ENCODE measurements at regions not wholly inside any gene's neighbourhood (a gene's known extent, or its start where the extent isn't known, plus 50 kb on each side); places are given as distances from the start of the nearest gene placed in this dataset.
"Not testable (repeated sequence)": the region's sequence is repeated elsewhere in the genome, so short reads cannot be mapped to it uniquely, and the experiment has no call there.

DNA sequence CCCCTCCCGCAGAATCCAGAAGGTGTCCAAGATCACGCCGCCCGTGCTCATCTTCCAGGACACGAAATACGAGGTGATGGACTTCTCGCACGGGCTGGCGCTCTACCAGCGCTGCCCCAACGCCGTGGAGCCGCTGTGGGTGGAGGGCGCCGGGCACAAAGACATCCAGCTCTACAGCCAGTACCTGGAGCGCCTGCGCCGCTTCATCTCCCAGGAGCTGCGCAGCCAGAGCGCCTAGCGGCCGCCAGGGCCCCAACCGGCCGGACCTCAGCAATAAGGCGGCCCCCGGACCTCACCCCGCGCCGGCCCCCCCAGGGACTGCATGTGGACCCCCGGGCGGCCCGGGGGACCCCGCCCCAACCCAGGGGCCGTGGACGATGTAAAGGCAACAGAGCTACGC, 50.5 kb upstream of the TP53TG3D start:
- TF ChIP-seq, protein P1, sequence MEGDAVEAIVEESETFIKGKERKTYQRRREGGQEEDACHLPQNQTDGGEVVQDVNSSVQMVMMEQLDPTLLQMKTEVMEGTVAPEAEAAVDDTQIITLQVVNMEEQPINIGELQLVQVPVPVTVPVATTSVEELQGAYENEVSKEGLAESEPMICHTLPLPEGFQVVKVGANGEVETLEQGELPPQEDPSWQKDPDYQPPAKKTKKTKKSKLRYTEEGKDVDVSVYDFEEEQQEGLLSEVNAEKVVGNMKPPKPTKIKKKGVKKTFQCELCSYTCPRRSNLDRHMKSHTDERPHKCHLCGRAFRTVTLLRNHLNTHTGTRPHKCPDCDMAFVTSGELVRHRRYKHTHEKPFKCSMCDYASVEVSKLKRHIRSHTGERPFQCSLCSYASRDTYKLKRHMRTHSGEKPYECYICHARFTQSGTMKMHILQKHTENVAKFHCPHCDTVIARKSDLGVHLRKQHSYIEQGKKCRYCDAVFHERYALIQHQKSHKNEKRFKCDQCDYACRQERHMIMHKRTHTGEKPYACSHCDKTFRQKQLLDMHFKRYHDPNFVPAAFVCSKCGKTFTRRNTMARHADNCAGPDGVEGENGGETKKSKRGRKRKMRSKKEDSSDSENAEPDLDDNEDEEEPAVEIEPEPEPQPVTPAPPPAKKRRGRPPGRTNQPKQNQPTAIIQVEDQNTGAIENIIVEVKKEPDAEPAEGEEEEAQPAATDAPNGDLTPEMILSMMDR (conservative IDR thresholded peaks at IDR 0.05; ENCODE audit: low read depth in 2 of 2) = not testable (repeated sequence)
- not testable (repeated sequence) for TF ChIP-seq EZH2 (IDR thresholded peaks at IDR 0.05; ENCODE audit: low read depth, unreplicated experiment); POLR2AphosphoS5 (IDR thresholded peaks at IDR 0.05; ENCODE audit: low read depth); STAT1 (IDR thresholded peaks at IDR 0.05; ENCODE audit: unreplicated experiment); JUNB (IDR thresholded peaks at IDR 0.05; ENCODE audit: unreplicated experiment); EZH2phosphoT487 (IDR thresholded peaks at IDR 0.05; ENCODE audit: unreplicated experiment); CREB1 (CRISPR knock-in tag; IDR thresholded peaks at IDR 0.05; ENCODE audit: low read depth); ZNF114 (CRISPR knock-in tag; IDR thresholded peaks at IDR 0.05); ZNF331 (CRISPR knock-in tag; IDR thresholded peaks at IDR 0.05; ENCODE audit: low read depth)
- TF ChIP-seq, protein P2, sequence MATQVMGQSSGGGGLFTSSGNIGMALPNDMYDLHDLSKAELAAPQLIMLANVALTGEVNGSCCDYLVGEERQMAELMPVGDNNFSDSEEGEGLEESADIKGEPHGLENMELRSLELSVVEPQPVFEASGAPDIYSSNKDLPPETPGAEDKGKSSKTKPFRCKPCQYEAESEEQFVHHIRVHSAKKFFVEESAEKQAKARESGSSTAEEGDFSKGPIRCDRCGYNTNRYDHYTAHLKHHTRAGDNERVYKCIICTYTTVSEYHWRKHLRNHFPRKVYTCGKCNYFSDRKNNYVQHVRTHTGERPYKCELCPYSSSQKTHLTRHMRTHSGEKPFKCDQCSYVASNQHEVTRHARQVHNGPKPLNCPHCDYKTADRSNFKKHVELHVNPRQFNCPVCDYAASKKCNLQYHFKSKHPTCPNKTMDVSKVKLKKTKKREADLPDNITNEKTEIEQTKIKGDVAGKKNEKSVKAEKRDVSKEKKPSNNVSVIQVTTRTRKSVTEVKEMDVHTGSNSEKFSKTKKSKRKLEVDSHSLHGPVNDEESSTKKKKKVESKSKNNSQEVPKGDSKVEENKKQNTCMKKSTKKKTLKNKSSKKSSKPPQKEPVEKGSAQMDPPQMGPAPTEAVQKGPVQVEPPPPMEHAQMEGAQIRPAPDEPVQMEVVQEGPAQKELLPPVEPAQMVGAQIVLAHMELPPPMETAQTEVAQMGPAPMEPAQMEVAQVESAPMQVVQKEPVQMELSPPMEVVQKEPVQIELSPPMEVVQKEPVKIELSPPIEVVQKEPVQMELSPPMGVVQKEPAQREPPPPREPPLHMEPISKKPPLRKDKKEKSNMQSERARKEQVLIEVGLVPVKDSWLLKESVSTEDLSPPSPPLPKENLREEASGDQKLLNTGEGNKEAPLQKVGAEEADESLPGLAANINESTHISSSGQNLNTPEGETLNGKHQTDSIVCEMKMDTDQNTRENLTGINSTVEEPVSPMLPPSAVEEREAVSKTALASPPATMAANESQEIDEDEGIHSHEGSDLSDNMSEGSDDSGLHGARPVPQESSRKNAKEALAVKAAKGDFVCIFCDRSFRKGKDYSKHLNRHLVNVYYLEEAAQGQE (IDR thresholded peaks at IDR 0.05; ENCODE audit: unreplicated experiment) = not testable (repeated sequence)
- TF ChIP-seq, protein P3, sequence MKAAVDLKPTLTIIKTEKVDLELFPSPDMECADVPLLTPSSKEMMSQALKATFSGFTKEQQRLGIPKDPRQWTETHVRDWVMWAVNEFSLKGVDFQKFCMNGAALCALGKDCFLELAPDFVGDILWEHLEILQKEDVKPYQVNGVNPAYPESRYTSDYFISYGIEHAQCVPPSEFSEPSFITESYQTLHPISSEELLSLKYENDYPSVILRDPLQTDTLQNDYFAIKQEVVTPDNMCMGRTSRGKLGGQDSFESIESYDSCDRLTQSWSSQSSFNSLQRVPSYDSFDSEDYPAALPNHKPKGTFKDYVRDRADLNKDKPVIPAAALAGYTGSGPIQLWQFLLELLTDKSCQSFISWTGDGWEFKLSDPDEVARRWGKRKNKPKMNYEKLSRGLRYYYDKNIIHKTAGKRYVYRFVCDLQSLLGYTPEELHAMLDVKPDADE (IDR thresholded peaks at IDR 0.05) = not testable (repeated sequence)

All from GM23338 (cell line).